ENCODE measurements at regions not wholly inside any gene's neighbourhood (a gene's known extent, or its start where the extent isn't known, plus 50 kb on each side); places are given as distances from the start of the nearest gene placed in this dataset.

- Histone ChIP-seq H3K27ac (no peak overlapping the region), H3K4me1 (replicated peaks in 1 of 2) (no peaks in the 10 kb centered on the region), H3K9me3 (replicated peaks in 1 of 3) (no peaks in the 10 kb centered on the region), H3K36me3 (replicated peaks in 1 of 2) (no peaks in the 10 kb centered on the region), H3K27me3 (no peaks in the 10 kb centered on the region), H3K4me3 (no peak overlapping the region)
- no peak for DNase-seq
- WGBS, 4 donors = 62 to 67% (median 64%) methylated on average over 9 of the region's 9 CpGs
- intact Hi-C loops (cut with DNase I) = no loop called here
- no peak for TF ChIP-seq CTCF (IDR thresholded peaks at IDR 0.05)
- TF ChIP-seq POLR2A (IDR thresholded peaks at IDR 0.05) = no peak
These were observed 773.2 kb downstream of the OTOL1 start for GRCh38 chr3:162269636-162270458.

GRCh38 chr3:162274070-162274469, 777.5 kb downstream of the OTOL1 start:
- Histone ChIP-seq H3K4me1 (replicated peaks in 1 of 2) (no peaks in the 10 kb centered on the region), H3K9me3 (replicated peaks in 1 of 3) (no peaks in the 10 kb centered on the region), H3K27me3 (no peaks in the 10 kb centered on the region), H3K4me3 (no peak overlapping the region), H3K36me3 (replicated peaks in 1 of 2) (no peaks in the 10 kb centered on the region), H3K27ac (no peak overlapping the region)
- no peak for TF ChIP-seq CTCF (IDR thresholded peaks at IDR 0.05)
- TF ChIP-seq POLR2A (IDR thresholded peaks at IDR 0.05) = no peak
- no peak for DNase-seq
- intact Hi-C loops (cut with DNase I) = no loop called here

- Histone ChIP-seq H3K4me3 (no peak overlapping the region), H3K36me3 (replicated peaks in 1 of 2) (no peaks in the 10 kb centered on the region), H3K27ac (no peak overlapping the region), H3K9me3 (replicated peaks in 1 of 3) (no peaks in the 10 kb centered on the region), H3K4me1 (replicated peaks in 1 of 2) (no peaks in the 10 kb centered on the region), H3K27me3 (no peaks in the 10 kb centered on the region)
- TF ChIP-seq CTCF (IDR thresholded peaks at IDR 0.05) (no peak), POLR2A (IDR thresholded peaks at IDR 0.05) (no peak)
- 73 to 80% (median 79%) methylated on average over 2 of the region's 2 CpGs for WGBS, 4 donors
- no peak for DNase-seq
- intact Hi-C loops (cut with DNase I) = no loop called here
These were observed 782.2 kb downstream of the OTOL1 start for GRCh38 chr3:162278834-162279233.

- Histone ChIP-seq H3K27ac (no peak overlapping the region), H3K27me3 (no peaks in the 10 kb centered on the region), H3K4me1 (replicated peaks in 1 of 2) (no peaks in the 10 kb centered on the region), H3K9me3 (replicated peaks in 1 of 3) (no peaks in the 10 kb centered on the region), H3K36me3 (replicated peaks in 1 of 2) (no peaks in the 10 kb centered on the region), H3K4me3 (no peak overlapping the region)
- DNase-seq = no peak
- 77 to 80% (median 78%) methylated on average over 3 of the region's 3 CpGs for WGBS, 4 donors
- TF ChIP-seq CTCF (IDR thresholded peaks at IDR 0.05) (no peak), POLR2A (IDR thresholded peaks at IDR 0.05) (no peak)
- intact Hi-C loops (cut with DNase I) = no loop called here
These were observed 788.7 kb downstream of the OTOL1 start for GRCh38 chr3:162285259-162285658.
